WI38 (cell line): ENCODE measurements at regions not wholly inside any gene's neighbourhood (a gene's known extent, or its start where the extent isn't known, plus 50 kb on each side); places are given as distances from the start of the nearest gene placed in this dataset.

ENCODE experiments used
- H3K4me3 ChIP-seq: 2 replicates; pipeline ENCODE4 v1.5.1; 2011; ENCODE audit warnings: low read depth, mild to moderate bottlenecking, control low read depth, low read length
- TF ChIP-seq, protein P1 (sequence below): IDR thresholded peaks from 2 replicates; pipeline ENCODE4 v1.5.1; 2012; ENCODE audit warnings: low read depth, mild to moderate bottlenecking, control low read depth, low read length

DNA sequence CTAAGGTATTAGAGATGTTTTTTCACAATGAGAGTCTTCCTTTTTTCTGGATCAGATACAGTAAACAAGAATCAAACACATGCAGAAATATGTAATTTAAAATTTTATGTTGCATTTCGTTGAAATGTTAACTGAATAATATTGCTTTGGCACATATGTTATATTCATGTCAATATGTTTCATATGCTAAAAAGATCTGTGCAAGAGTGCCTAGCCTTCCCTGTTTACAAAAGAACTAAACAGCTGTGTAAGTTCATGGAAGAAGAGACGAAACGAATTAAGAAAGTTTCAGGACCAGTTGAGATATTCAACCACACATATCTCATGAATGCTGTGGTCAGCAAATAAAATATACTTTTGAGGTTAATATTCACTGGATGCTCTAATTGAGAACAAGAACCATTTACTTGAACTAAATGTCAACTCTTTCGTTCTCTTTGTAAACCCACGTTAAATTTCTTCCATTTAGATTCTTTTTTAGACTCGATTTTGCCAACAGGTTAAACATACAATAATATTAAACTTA is 289.5 kb downstream of the FOXG1 start:
- H3K4me3 ChIP-seq, result no peak overlapping the region
- TF ChIP-seq, protein P1, sequence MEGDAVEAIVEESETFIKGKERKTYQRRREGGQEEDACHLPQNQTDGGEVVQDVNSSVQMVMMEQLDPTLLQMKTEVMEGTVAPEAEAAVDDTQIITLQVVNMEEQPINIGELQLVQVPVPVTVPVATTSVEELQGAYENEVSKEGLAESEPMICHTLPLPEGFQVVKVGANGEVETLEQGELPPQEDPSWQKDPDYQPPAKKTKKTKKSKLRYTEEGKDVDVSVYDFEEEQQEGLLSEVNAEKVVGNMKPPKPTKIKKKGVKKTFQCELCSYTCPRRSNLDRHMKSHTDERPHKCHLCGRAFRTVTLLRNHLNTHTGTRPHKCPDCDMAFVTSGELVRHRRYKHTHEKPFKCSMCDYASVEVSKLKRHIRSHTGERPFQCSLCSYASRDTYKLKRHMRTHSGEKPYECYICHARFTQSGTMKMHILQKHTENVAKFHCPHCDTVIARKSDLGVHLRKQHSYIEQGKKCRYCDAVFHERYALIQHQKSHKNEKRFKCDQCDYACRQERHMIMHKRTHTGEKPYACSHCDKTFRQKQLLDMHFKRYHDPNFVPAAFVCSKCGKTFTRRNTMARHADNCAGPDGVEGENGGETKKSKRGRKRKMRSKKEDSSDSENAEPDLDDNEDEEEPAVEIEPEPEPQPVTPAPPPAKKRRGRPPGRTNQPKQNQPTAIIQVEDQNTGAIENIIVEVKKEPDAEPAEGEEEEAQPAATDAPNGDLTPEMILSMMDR, result no peak

DNA sequence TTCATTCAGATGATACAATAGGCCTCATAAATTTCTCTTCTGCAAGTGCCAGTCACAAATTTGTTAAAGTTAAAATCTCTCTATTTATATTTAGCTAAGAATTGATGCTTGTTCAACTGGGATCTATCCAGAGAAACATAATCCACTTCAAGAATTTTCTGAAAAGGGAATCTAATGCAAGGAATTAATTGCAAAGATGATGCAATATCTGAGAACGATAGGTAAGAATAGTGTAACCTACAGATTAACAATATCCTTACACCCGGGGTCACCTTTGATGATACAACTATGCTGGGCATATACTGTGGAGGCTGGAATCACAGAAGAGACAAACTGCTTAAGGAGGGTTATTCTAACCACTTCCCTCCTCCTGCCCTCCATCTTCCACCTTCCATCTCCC is 295.1 kb downstream of the FOXG1 start:
- no peak overlapping the region for H3K4me3 ChIP-seq
- TF ChIP-seq, protein P1, result no peak

DNA sequence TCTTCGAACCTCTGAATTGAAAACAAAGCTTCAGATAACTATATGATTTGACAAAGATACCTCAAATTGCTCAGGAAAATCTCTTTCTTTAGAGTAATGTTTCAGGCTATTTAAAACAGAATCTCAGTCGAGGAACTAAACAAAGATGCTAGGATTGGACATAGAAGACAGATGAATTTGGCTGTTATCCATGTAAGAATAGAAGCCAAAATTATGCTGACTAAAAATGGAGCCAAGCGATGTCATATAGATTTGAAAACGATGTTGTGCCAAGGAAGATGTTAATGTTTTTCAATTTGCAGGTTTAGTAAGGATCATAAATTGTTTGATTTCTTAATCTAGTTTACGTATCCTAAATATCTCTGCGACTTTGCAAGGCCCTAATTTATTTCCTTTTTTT is 295.9 kb downstream of the FOXG1 start:
- TF ChIP-seq, protein P1, result no peak
- no peak overlapping the region for H3K4me3 ChIP-seq

DNA sequence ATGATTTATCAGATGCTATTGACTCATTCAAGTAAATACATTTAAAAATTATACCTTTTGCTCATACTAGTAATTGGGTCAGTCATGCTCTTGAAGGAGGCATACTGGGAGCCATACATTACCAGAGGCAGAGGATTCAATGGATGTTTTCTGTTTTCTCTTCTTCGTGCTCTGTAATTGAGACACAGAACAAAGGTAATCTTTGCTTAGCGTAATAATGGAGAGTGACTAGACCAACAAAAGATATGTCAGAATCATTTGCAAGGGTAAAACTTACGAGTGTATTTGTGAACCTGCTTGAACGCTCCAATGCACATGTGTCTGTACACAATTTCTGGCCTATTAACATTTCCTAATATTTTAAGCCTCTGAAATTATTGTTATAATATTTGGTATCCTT is 296.4 kb downstream of the FOXG1 start:
- H3K4me3 ChIP-seq, result no peak overlapping the region
- TF ChIP-seq, protein P1, result no peak

DNA sequence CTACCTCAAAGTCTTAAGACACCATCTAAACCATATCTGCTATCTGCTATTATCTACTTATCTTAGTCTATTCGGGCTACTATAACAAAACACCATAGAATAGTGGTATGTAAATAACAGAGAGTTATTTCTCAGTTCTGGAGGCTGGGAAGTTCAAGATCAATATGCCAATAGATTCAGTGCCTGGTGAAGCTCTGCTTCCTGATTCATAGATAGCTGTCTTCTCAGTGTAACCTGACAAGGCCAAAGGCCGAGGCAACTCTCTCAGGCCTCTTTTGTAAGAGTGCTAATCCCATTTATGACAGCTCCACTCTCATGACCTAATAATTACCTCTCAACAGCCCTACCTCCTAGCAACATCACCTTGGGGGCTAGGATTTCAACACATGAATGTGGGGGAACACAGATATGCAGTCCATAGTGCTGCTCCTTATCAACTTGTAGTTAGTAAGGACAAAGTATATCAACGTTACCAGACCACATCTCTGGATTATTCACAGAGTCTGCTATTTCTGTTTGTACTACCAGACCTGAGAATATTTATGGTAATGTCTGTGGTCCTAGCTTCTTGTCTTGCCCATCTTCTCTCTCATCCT is 297.8 kb downstream of the FOXG1 start:
- H3K4me3 ChIP-seq, result no peak overlapping the region
- TF ChIP-seq, protein P1, result no peak

DNA sequence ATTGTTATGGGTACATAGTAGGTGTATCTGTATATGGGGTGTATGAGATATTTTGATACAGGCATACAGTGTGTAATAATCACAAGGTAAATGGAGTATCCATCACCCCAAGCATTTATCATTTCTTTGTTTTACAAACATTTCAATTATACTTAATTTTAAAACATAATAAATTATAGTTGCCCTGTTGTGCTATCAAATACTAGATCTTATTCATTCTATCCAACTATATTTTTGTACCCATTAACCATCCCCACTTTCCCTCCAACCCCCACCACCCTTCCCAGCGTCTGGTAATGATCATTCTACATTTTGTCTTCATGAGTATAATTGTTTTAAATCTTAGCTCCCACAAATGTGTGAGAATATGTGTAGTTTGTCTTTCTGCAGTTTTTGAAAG is 302.6 kb downstream of the FOXG1 start:
- TF ChIP-seq, protein P1, result no peak
- no peak overlapping the region for H3K4me3 ChIP-seq

DNA sequence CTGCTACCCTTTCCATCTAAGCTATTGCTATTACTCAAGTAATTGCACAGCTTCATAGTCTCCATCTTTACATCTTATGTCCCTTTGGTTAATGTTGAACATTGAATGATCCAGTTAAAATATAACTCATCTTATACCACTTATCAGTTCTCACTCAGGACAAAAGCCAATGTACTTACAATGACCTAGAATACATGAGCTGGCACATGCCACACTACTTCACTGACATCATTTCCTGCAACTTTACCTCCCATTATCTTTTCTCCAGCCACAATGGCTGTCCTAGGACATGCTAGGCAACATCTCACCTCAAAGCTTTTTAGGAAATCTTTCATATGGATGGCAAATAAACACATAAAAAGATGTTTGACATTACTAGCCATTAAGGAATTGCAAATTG is 309.2 kb downstream of the FOXG1 start:
- no peak overlapping the region for H3K4me3 ChIP-seq
- TF ChIP-seq, protein P1, result no peak
